HEK293 (cell line): ENCODE measurements at regions not wholly inside any gene's neighbourhood (a gene's known extent, or its start where the extent isn't known, plus 50 kb on each side); places are given as distances from the start of the nearest gene placed in this dataset.
A peak's percentile ranks its signal among the peaks of the same experiment; 100 is the strongest.

Experiments
- CTCF ChIP-seq: fragments of 450-650 bp; formaldehyde crosslinking; IDR thresholded peaks from 2 replicates; pipeline ENCODE4 v1.5.1; 2016; ENCODE audit warnings: missing biosample characterization, missing genetic modification characterization
- GLI2 ChIP-seq: fragments of 450-650 bp; formaldehyde crosslinking; IDR thresholded peaks from 2 replicates; pipeline ENCODE4; 2017; ENCODE audit warnings: missing biosample characterization, missing genetic modification characterization, low read depth, borderline replicate concordance
- IKZF3 ChIP-seq: fragments of 450-650 bp; IDR thresholded peaks from 2 replicates; pipeline ENCODE4 v1.5.0; 2018; ENCODE audit warnings: missing biosample characterization, mild to moderate bottlenecking, missing genetic modification characterization, moderate library complexity
- KLF1 ChIP-seq: fragments of 450-650 bp; formaldehyde crosslinking; IDR thresholded peaks from 2 replicates; pipeline ENCODE4 v1.5.1; 2016; ENCODE audit warnings: missing biosample characterization, missing genetic modification characterization
- KLF8 ChIP-seq: fragments of 450-650 bp; formaldehyde crosslinking; IDR thresholded peaks from 2 replicates; pipeline ENCODE4 v1.5.1; 2016; ENCODE audit warnings: missing biosample characterization, missing genetic modification characterization
- KLF9 ChIP-seq: fragments of 450-650 bp; formaldehyde crosslinking; IDR thresholded peaks from 2 replicates; pipeline ENCODE4 v1.5.1; 2016; ENCODE audit warnings: missing biosample characterization, missing genetic modification characterization, low read depth
- ZBTB17 ChIP-seq: fragments of 450-650 bp; formaldehyde crosslinking; IDR thresholded peaks from 2 replicates; pipeline ENCODE4 v1.5.1; 2016; ENCODE audit warnings: missing biosample characterization, missing genetic modification characterization
- ZBTB26 ChIP-seq: fragments of 450-650 bp; formaldehyde crosslinking; optimal IDR thresholded peaks from 2 replicates; pipeline ENCODE3; 2016; ENCODE audit warnings: missing biosample characterization, mild to moderate bottlenecking, missing genetic modification characterization
- ZFHX2 ChIP-seq: fragments of 450-650 bp; formaldehyde crosslinking; conservative IDR thresholded peaks from 2 replicates; pipeline ENCODE4 v1.5.1; 2016; ENCODE audit warnings: missing biosample characterization, missing genetic modification characterization
- ZNF10 ChIP-seq: fragments of 450-650 bp; formaldehyde crosslinking; IDR thresholded peaks from 2 replicates; pipeline ENCODE4 v1.5.1; 2017; ENCODE audit warnings: missing biosample characterization, missing genetic modification characterization
- ZNF114 ChIP-seq: fragments of 450-650 bp; formaldehyde crosslinking; IDR thresholded peaks from 2 replicates; pipeline ENCODE4 v1.5.0; 2017; ENCODE audit warnings: missing biosample characterization, missing genetic modification characterization
- ZNF132 ChIP-seq: fragments of 450-650 bp; formaldehyde crosslinking; IDR thresholded peaks from 2 replicates; pipeline ENCODE4 v1.5.1; 2017; ENCODE audit warnings: missing biosample characterization, missing genetic modification characterization, borderline replicate concordance
- ZNF133 ChIP-seq: fragments of 450-650 bp; formaldehyde crosslinking; IDR thresholded peaks from 2 replicates; pipeline ENCODE4 v1.5.1; 2016; ENCODE audit warnings: missing biosample characterization, missing genetic modification characterization
- ZNF157 ChIP-seq: fragments of 450-650 bp; formaldehyde crosslinking; IDR thresholded peaks from 2 replicates; pipeline ENCODE4 v1.5.1; 2016; ENCODE audit warnings: missing biosample characterization, missing genetic modification characterization
- ZNF169 ChIP-seq: fragments of 450-650 bp; formaldehyde crosslinking; IDR thresholded peaks from 2 replicates; pipeline ENCODE4 v1.5.1; 2016; ENCODE audit warnings: missing biosample characterization, missing genetic modification characterization
- ZNF175 ChIP-seq: fragments of 450-650 bp; formaldehyde crosslinking; IDR thresholded peaks from 2 replicates; pipeline ENCODE4 v1.5.1; 2016; ENCODE audit warnings: missing biosample characterization, missing genetic modification characterization
- ZNF18 ChIP-seq: fragments of 450-650 bp; formaldehyde crosslinking; IDR thresholded peaks from 2 replicates; pipeline ENCODE4 v1.5.1; 2016; ENCODE audit warnings: missing biosample characterization, missing genetic modification characterization
- ZNF292 ChIP-seq: fragments of 450-650 bp; formaldehyde crosslinking; IDR thresholded peaks from 2 replicates; pipeline ENCODE4 v1.5.1; 2016; ENCODE audit warnings: low read depth, missing biosample characterization, missing genetic modification characterization, borderline replicate concordance
- ZNF423 ChIP-seq: fragments of 450-650 bp; formaldehyde crosslinking; IDR thresholded peaks from 2 replicates; pipeline ENCODE4 v1.5.1; 2016; ENCODE audit warnings: missing biosample characterization, missing genetic modification characterization
- ZNF514 ChIP-seq: fragments of 450-650 bp; formaldehyde crosslinking; IDR thresholded peaks from 2 replicates; pipeline ENCODE4 v1.5.1; 2016; ENCODE audit warnings: missing biosample characterization, missing genetic modification characterization
- ZNF530 ChIP-seq: fragments of 450-650 bp; formaldehyde crosslinking; IDR thresholded peaks from 2 replicates; pipeline ENCODE4 v1.5.1; 2016; ENCODE audit warnings: low read depth, missing biosample characterization, missing genetic modification characterization
- ZNF548 ChIP-seq: fragments of 450-650 bp; formaldehyde crosslinking; IDR thresholded peaks from 2 replicates; pipeline ENCODE4 v1.5.1; 2016; ENCODE audit warnings: missing biosample characterization, missing genetic modification characterization
- ZSCAN5A ChIP-seq: fragments of 450-650 bp; formaldehyde crosslinking; IDR thresholded peaks from 2 replicates; pipeline ENCODE4 v1.5.1; 2016; ENCODE audit warnings: missing biosample characterization, missing genetic modification characterization
- ZXDB ChIP-seq: fragments of 450-650 bp; formaldehyde crosslinking; IDR thresholded peaks from 2 replicates; pipeline ENCODE4 v1.5.1; 2016; ENCODE audit warnings: missing biosample characterization, missing genetic modification characterization
- TF ChIP-seq, protein P1 (sequence below): fragments of 450-650 bp; formaldehyde crosslinking; IDR thresholded peaks from 2 replicates; pipeline ENCODE4 v1.5.1; 2017; ENCODE audit warnings: missing biosample characterization, missing genetic modification characterization
- TF ChIP-seq, protein P2 (sequence below): fragments of 450-650 bp; formaldehyde crosslinking; IDR thresholded peaks from 2 replicates; pipeline ENCODE4 v1.5.1; 2016; ENCODE audit warnings: missing biosample characterization, missing genetic modification characterization
- TF ChIP-seq, protein P3 (sequence below): fragments of 450-650 bp; formaldehyde crosslinking; IDR thresholded peaks from 2 replicates; pipeline ENCODE4 v1.5.1; 2016; ENCODE audit warnings: missing biosample characterization, missing genetic modification characterization

DNA sequence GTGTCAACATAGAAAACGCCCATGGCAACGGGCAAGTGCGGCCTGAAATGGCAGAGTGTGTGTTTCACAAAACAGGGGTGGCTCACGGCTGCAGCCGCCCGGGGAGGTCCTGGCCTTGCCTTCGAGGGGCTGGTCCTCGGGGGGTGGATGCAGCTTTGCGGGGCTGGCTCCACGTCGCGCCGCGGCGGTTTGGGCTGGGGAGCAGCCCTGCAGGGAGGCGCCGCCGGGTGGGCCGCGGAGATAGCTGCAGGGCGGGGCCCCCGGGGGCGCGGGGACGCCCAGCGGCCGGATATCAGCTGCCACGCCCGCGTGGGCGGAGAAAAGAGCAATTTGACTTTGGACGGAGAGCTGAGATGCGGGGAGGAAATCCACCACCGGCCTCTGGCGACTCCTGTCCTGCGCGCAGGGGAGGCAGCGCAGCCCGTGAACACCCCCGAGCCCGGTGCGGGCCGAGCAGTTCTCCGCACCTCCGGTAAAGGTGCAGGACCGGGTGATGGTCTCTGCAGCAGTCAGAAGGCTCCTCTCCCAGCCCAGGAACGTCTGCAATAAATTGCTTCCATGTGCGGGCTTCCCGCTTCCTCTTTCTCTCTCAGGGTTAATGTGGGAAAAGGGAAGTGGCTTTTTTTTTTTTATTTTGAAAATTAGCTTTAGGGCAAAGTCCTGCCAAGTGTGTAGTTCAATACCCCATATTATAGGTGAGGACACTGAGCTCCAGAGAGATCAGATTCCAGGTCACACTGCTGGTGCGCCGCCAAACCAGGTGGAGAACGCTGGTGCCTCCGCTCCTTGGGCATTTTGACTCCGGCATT is 110.5 kb downstream of the ARF6 start (continued):
- TF ChIP-seq, protein P1, sequence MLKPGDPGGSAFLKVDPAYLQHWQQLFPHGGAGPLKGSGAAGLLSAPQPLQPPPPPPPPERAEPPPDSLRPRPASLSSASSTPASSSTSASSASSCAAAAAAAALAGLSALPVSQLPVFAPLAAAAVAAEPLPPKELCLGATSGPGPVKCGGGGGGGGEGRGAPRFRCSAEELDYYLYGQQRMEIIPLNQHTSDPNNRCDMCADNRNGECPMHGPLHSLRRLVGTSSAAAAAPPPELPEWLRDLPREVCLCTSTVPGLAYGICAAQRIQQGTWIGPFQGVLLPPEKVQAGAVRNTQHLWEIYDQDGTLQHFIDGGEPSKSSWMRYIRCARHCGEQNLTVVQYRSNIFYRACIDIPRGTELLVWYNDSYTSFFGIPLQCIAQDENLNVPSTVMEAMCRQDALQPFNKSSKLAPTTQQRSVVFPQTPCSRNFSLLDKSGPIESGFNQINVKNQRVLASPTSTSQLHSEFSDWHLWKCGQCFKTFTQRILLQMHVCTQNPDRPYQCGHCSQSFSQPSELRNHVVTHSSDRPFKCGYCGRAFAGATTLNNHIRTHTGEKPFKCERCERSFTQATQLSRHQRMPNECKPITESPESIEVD, result no peak
- TF ChIP-seq ZNF514 (tag by site-specific recombination) (no peak), ZXDB (tag by site-specific recombination) (peak; percentile 41; the same call in 1 of the 2 replicates), ZBTB26 (peak; percentile 42), KLF1 (tag by site-specific recombination) (peak; percentile 91), ZNF175 (tag by site-specific recombination) (no peak), ZFHX2 (peak; percentile 88), ZNF530 (tag by site-specific recombination) (no peak), ZNF114 (tag by site-specific recombination) (no peak), ZNF10 (peak; percentile 53; the same call in 1 of the 2 replicates), ZBTB17 (no peak), GLI2 (no peak), ZNF132 (no peak), ZNF292 (no peak), ZNF423 (tag by site-specific recombination) (peak; percentile 54; the same call in 1 of the 2 replicates), IKZF3 (0 out of 2 replicates have a peak, but pooled peaks have one; percentile 40), KLF8 (tag by site-specific recombination) (peak; percentile 35; the same call in 1 of the 2 replicates), ZNF169 (tag by site-specific recombination) (no peak), ZNF548 (tag by site-specific recombination) (no peak), ZNF133 (tag by site-specific recombination) (no peak), KLF9 (tag by site-specific recombination) (0 out of 2 replicates have a peak, but pooled peaks have one; percentile 27), ZNF157 (tag by site-specific recombination) (no peak), ZNF18 (no peak), CTCF (tag by site-specific recombination) (peak; percentile 61; the same call in 1 of the 2 replicates), ZSCAN5A (tag by site-specific recombination) (no peak)
- TF ChIP-seq, protein P2, sequence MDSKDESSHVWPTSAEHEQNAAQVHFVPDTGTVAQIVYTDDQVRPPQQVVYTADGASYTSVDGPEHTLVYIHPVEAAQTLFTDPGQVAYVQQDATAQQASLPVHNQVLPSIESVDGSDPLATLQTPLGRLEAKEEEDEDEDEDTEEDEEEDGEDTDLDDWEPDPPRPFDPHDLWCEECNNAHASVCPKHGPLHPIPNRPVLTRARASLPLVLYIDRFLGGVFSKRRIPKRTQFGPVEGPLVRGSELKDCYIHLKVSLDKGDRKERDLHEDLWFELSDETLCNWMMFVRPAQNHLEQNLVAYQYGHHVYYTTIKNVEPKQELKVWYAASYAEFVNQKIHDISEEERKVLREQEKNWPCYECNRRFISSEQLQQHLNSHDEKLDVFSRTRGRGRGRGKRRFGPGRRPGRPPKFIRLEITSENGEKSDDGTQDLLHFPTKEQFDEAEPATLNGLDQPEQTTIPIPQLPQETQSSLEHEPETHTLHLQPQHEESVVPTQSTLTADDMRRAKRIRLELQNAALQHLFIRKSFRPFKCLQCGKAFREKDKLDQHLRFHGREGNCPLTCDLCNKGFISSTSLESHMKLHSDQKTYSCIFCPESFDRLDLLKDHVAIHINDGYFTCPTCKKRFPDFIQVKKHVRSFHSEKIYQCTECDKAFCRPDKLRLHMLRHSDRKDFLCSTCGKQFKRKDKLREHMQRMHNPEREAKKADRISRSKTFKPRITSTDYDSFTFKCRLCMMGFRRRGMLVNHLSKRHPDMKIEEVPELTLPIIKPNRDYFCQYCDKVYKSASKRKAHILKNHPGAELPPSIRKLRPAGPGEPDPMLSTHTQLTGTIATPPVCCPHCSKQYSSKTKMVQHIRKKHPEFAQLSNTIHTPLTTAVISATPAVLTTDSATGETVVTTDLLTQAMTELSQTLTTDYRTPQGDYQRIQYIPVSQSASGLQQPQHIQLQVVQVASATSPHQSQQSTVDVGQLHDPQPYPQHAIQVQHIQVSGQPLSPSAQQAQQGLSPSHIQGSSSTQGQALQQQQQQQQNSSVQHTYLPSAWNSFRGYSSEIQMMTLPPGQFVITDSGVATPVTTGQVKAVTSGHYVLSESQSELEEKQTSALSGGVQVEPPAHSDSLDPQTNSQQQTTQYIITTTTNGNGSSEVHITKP (tag by site-specific recombination), result peak; percentile 37; the same call in 1 of the 2 replicates
- TF ChIP-seq, protein P3, sequence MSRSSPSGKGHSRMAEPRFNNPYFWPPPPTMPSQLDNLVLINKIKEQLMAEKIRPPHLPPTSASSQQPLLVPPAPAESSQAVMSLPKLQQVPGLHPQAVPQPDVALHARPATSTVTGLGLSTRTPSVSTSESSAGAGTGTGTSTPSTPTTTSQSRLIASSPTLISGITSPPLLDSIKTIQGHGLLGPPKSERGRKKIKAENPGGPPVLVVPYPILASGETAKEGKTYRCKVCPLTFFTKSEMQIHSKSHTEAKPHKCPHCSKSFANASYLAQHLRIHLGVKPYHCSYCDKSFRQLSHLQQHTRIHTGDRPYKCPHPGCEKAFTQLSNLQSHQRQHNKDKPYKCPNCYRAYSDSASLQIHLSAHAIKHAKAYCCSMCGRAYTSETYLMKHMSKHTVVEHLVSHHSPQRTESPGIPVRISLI (tag by site-specific recombination), result no peak
